CD14-positive monocyte (primary cell): ENCODE measurements at regions not wholly inside any gene's neighbourhood (a gene's known extent, or its start where the extent isn't known, plus 50 kb on each side); places are given as distances from the start of the nearest gene placed in this dataset.

Source experiments
- DNase-seq, 3 donors: peaks; one replicate each; pipeline ENCODE4 v3.0.0-alpha.2; 2011 to 2022
- H2AFZ ChIP-seq: 2 replicates; pipeline ENCODE4 v1.6.0; 2012; ENCODE audit warnings: mild to moderate bottlenecking, low read depth, low read length, inconsistent platforms; ENCODE audit not compliant: insufficient read depth, poor library complexity, severe bottlenecking
- H3K27ac ChIP-seq, 2 donors: 1 replicate in 1 of 2; 2 replicates in 1 of 2; pipeline ENCODE4 v1.5.1; 2012 to 2013; ENCODE audit warnings: low read length in 2 of 2, control low read depth in 1 of 2, inconsistent platforms in 1 of 2, low read depth in 1 of 2, mild to moderate bottlenecking in 1 of 2
- H3K27me3 ChIP-seq, 2 donors: one replicate each; pipeline versions ENCODE4 v1.6.0 to v1.6.1; 2011 to 2013; ENCODE audit warnings: low read length in 2 of 2; ENCODE audit not compliant: control insufficient read depth in 2 of 2, insufficient read depth in 2 of 2
- H3K36me3 ChIP-seq, 2 donors: replicated peaks in 1 of 2; 1 replicate in 1 of 2; 2 replicates in 1 of 2; pipeline versions ENCODE4 v1.5.1 to v1.6.1; 2012 to 2013; ENCODE audit warnings: low read length in 2 of 2, control low read depth in 1 of 2, inconsistent platforms in 1 of 2, mild to moderate bottlenecking in 1 of 2; ENCODE audit not compliant: insufficient read depth in 2 of 2, control insufficient read depth in 1 of 2
- H3K4me1 ChIP-seq, 2 donors: 1 replicate in 1 of 2; 2 replicates in 1 of 2; pipeline versions ENCODE4 v1.5.1 to v1.6.1; 2012 to 2013; ENCODE audit warnings: low read length in 2 of 2, control low read depth in 1 of 2, inconsistent platforms in 1 of 2, mild to moderate bottlenecking in 1 of 2, moderate library complexity in 1 of 2; ENCODE audit not compliant: insufficient read depth in 2 of 2, control insufficient read depth in 1 of 2
- H3K4me2 ChIP-seq: replicated peaks from 2 replicates; pipeline ENCODE3; 2012; ENCODE audit warnings: low read length, moderate library complexity, mild to moderate bottlenecking; ENCODE audit not compliant: poor library complexity, severe bottlenecking; ENCODE audit errors: extremely low read depth
- H3K4me3 ChIP-seq, 3 experiments: fragments of 200-600 bp in 1 of 3; sonication (generic) in 1 of 3; replicated peaks in 1 of 3; 1 replicate in 2 of 3; 2 replicates in 1 of 3; pipeline ENCODE4 v1.5.1; 2011 to 2013; ENCODE audit warnings: low read length in 3 of 3, mild to moderate bottlenecking in 3 of 3, control low read depth in 2 of 3, low read depth in 2 of 3, inconsistent platforms in 1 of 3, moderate library complexity in 1 of 3
- H3K79me2 ChIP-seq: 2 replicates; pipeline ENCODE4 v1.6.0; 2012; ENCODE audit warnings: mild to moderate bottlenecking, control low read depth, inconsistent platforms, low read length, moderate library complexity; ENCODE audit not compliant: insufficient read depth
- H3K9ac ChIP-seq: 2 replicates; pipeline ENCODE4 v1.6.0; 2017; ENCODE audit warnings: low read length, mild to moderate bottlenecking; ENCODE audit not compliant: insufficient read depth, poor library complexity, severe bottlenecking
- H3K9me3 ChIP-seq, 2 donors: replicated peaks in 1 of 2; 1 replicate in 1 of 2; 2 replicates in 1 of 2; pipeline versions ENCODE4 v1.5.1 to v1.6.1; 2012 to 2013; ENCODE audit warnings: low read length in 2 of 2, control low read depth in 1 of 2; ENCODE audit not compliant: control insufficient read depth in 1 of 2, insufficient read depth in 1 of 2
- H4K20me1 ChIP-seq: 2 replicates; pipeline ENCODE4 v1.6.0; 2012; ENCODE audit warnings: mild to moderate bottlenecking, low read length, control low read depth, moderate library complexity; ENCODE audit not compliant: insufficient read depth
- H3K27ac Mint-ChIP-seq, 7 donors: one replicate each; pipeline ENCODE4 v1.8.0; 2020; ENCODE audit warnings: mild to moderate bottlenecking in 7 of 7, mixed read lengths in 7 of 7, moderate library complexity in 6 of 7, inconsistent platforms in 2 of 7
- H3K27me3 Mint-ChIP-seq, 3 donors: one replicate each; pipeline ENCODE4 v1.8.0; 2021 to 2022; ENCODE audit warnings: low read depth in 3 of 3, mild to moderate bottlenecking in 3 of 3, mixed read lengths in 3 of 3, moderate library complexity in 3 of 3, inconsistent platforms in 1 of 3
- H3K36me3 Mint-ChIP-seq, 2 donors: one replicate each; pipeline ENCODE4 v1.8.0; 2020; ENCODE audit warnings: mixed read lengths in 2 of 2, inconsistent platforms in 1 of 2, mild to moderate bottlenecking in 1 of 2
- H3K4me1 Mint-ChIP-seq: one replicate; pipeline ENCODE4 v1.8.0; 2020; ENCODE audit warnings: mild to moderate bottlenecking, mixed read lengths
- H3K4me3 Mint-ChIP-seq, 2 donors: one replicate each; pipeline ENCODE4 v1.8.0; 2020; ENCODE audit warnings: mild to moderate bottlenecking in 2 of 2, mixed read lengths in 2 of 2, moderate library complexity in 1 of 2
- H3K9me3 Mint-ChIP-seq, 7 donors: one replicate each; pipeline ENCODE4 v1.8.0; 2020 to 2022; ENCODE audit warnings: mixed read lengths in 7 of 7, mild to moderate bottlenecking in 6 of 7, moderate library complexity in 6 of 7, inconsistent platforms in 2 of 7
- CTCF ChIP-seq: fragments of 200-600 bp; IDR thresholded peaks from one replicate; pipeline ENCODE4 v1.8.0; 2022; ENCODE audit warnings: antibody characterized with exemption, mild to moderate bottlenecking
- WGBS: methylation state at CpG from one replicate; pipeline ENCODE4 v1.1.5; 2013; ENCODE audit warnings: missing lambda C conversion rate; ENCODE audit not compliant: insufficient coverage; 5-methylcytosine and 5-hydroxymethylcytosine counted together
- intact Hi-C, 2 donors: fragments of 100-400 bp; cut with micrococcal nuclease; formaldehyde crosslinking; loops; one replicate each; pipeline versions ENCODE4 v1.15.0 to v1.15.1; 2023

GRCh38 chr20:10949930-10950783 is 276.4 kb upstream of the JAG1 start:
- H3K4me3 ChIP-seq: no peak overlapping the region
- Mint-ChIP-seq H3K36me3 (no peaks in the 10 kb centered on the region), H3K9me3 (peaks cover 0 to 5% (median 2%) of the 10 kb centered on the region in 7 donors), H3K4me1 (no peaks in the 10 kb centered on the region), H3K27me3 (peaks cover 0 to 1% (median 0%) of the 10 kb centered on the region in 3 donors), H3K4me3 (no peak overlapping the region), H3K27ac (no peak overlapping the region)
- H3K27ac ChIP-seq: no peak overlapping the region
- no peak for DNase-seq
- H3K79me2 ChIP-seq: no peaks in the 10 kb centered on the region
- 100% methylated on average over 1 of the region's 5 CpGs for WGBS
- H3K9me3 ChIP-seq: no peaks in the 10 kb centered on the region
- H3K4me1 ChIP-seq: no peaks in the 10 kb centered on the region
- H3K9ac ChIP-seq: no peak overlapping the region
- intact Hi-C loops: no loop called here
- H4K20me1 ChIP-seq: no peaks in the 10 kb centered on the region
- no peaks in the 10 kb centered on the region for H3K36me3 ChIP-seq
- TF ChIP-seq CTCF: no peak
- no peaks in the 10 kb centered on the region for H3K27me3 ChIP-seq
- no peak overlapping the region for H2AFZ ChIP-seq
- H3K4me2 ChIP-seq: no peak overlapping the region

GRCh38 chr20:10951216-10951615 is 277.4 kb upstream of the JAG1 start:
- Histone ChIP-seq H3K4me3 (no peak overlapping the region), H3K27ac (no peak overlapping the region), H3K4me1 (no peaks in the 10 kb centered on the region), H3K4me2 (no peak overlapping the region), H3K9ac (no peak overlapping the region), H3K27me3 (no peaks in the 10 kb centered on the region), H3K9me3 (no peaks in the 10 kb centered on the region), H2AFZ (no peak overlapping the region), H4K20me1 (no peaks in the 10 kb centered on the region), H3K36me3 (no peaks in the 10 kb centered on the region), H3K79me2 (no peaks in the 10 kb centered on the region)
- H3K36me3 Mint-ChIP-seq: no peaks in the 10 kb centered on the region
- no peak overlapping the region for H3K27ac Mint-ChIP-seq
- H3K4me3 Mint-ChIP-seq: no peak overlapping the region
- peaks cover 0 to 1% (median 0%) of the 10 kb centered on the region in 3 donors for H3K27me3 Mint-ChIP-seq
- no peaks in the 10 kb centered on the region for H3K4me1 Mint-ChIP-seq
- WGBS: 5% methylated on average over 2 of the region's 2 CpGs
- intact Hi-C loops: no loop called here
- no peak for DNase-seq
- TF ChIP-seq CTCF: no peak
- peaks cover 0 to 3% (median 2%) of the 10 kb centered on the region in 7 donors for H3K9me3 Mint-ChIP-seq
